GM18505 (cell line): ENCODE measurements at regions not wholly inside any gene's neighbourhood (a gene's known extent, or its start where the extent isn't known, plus 50 kb on each side); places are given as distances from the start of the nearest gene placed in this dataset.

ENCODE experiments used
- ATAC-seq: cut with Tn5 transposase; IDR thresholded peaks from one replicate; pipeline ENCODE4 v1.9.1; 2021; ENCODE audit not compliant: unreplicated experiment
- POLR2A ChIP-seq: IDR thresholded peaks from 4 replicates; pipeline ENCODE4 v1.6.1; 2011; ENCODE audit warnings: borderline replicate concordance; ENCODE audit not compliant: insufficient read depth, insufficient read length; ENCODE audit errors: extremely low read depth

- TF ChIP-seq POLR2A = peak; percentile 38
- peak; percentile 56 for ATAC-seq
These were observed 107.2 kb upstream of the RASGRP1 start for GRCh38 chr15:38671675-38672254.

GRCh38 chr15:38672273-38672672 lies 107.7 kb upstream of the RASGRP1 start:
- ATAC-seq = no peak
- no peak for TF ChIP-seq POLR2A

- peak; percentile 47 for TF ChIP-seq POLR2A
- peak; percentile 45 for ATAC-seq
These were observed 108.4 kb upstream of the RASGRP1 start for GRCh38 chr15:38672814-38673670.

- no peak for ATAC-seq
- no peak for TF ChIP-seq POLR2A
These were observed 109.8 kb upstream of the RASGRP1 start for GRCh38 chr15:38674448-38674847.

GRCh38 chr15:38678281-38678680 lies 113.7 kb upstream of the RASGRP1 start:
- TF ChIP-seq POLR2A = no peak
- ATAC-seq = no peak

GRCh38 chr15:38680775-38681174 lies 116.2 kb upstream of the RASGRP1 start:
- ATAC-seq = no peak
- no peak for TF ChIP-seq POLR2A

- no peak for TF ChIP-seq POLR2A
These were observed 117.7 kb upstream of the RASGRP1 start for GRCh38 chr15:38682363-38682762.

GRCh38 chr15:38682861-38683260 lies 118.2 kb upstream of the RASGRP1 start:
- ATAC-seq = no peak
- TF ChIP-seq POLR2A = no peak

More at GRCh38 chr15:38682363-38682762, 117.7 kb upstream of the RASGRP1 start:
- no peak for ATAC-seq

- ATAC-seq = peak; percentile 78
- no peak for TF ChIP-seq POLR2A
These were observed 119.0 kb upstream of the RASGRP1 start for GRCh38 chr15:38683382-38684242.

GRCh38 chr15:38684440-38685010 lies 119.9 kb upstream of the RASGRP1 start:
- no peak for TF ChIP-seq POLR2A
- ATAC-seq = no peak

- ATAC-seq = no peak
These were observed 121.2 kb upstream of the RASGRP1 start for GRCh38 chr15:38685686-38686339.

GRCh38 chr15:38687340-38687739 lies 122.7 kb upstream of the RASGRP1 start:
- ATAC-seq = no peak
- TF ChIP-seq POLR2A = no peak

More at GRCh38 chr15:38685686-38686339, 121.2 kb upstream of the RASGRP1 start:
- no peak for TF ChIP-seq POLR2A
